ENCODE measurements at regions not wholly inside any gene's neighbourhood (a gene's known extent, or its start where the extent isn't known, plus 50 kb on each side); places are given as distances from the start of the nearest gene placed in this dataset.

GRCh38 chr14:88951370-88951769 is 126.9 kb downstream of the TTC8 start:
- H3K36me3 ChIP-seq: no peaks in the 10 kb centered on the region
- no peaks in the 10 kb centered on the region for H3K4me1 ChIP-seq
- no peaks in the 10 kb centered on the region for H3K9me3 ChIP-seq
- DNase-seq: no peak
- no peak overlapping the region for H3K27ac ChIP-seq
- 72 to 73% methylated on average over 3 of the region's 3 CpGs for whole genome bisulfite sequencing, 2 donors
- no peaks in the 10 kb centered on the region for H3K27me3 ChIP-seq
- H3K4me3 ChIP-seq (replicated peaks in 1 of 3): no peak overlapping the region
- TF ChIP-seq CTCF (IDR thresholded peaks at IDR 0.05): no peak
- TF ChIP-seq POLR2A (IDR thresholded peaks at IDR 0.05): no peak
- intact Hi-C loops (cut with DNase I): no loop called here

GRCh38 chr14:88952901-88953300 is 128.4 kb downstream of the TTC8 start:
- TF ChIP-seq POLR2A (IDR thresholded peaks at IDR 0.05) (no peak), CTCF (IDR thresholded peaks at IDR 0.05) (no peak)
- WGBS, 2 donors: 86 to 87% methylated on average over 7 of the region's 7 CpGs
- no peaks in the 10 kb centered on the region for H3K4me1 ChIP-seq
- no peak overlapping the region for H3K4me3 ChIP-seq (replicated peaks in 1 of 3)
- H3K27me3 ChIP-seq: no peaks in the 10 kb centered on the region
- no peak overlapping the region for H3K27ac ChIP-seq
- no peaks in the 10 kb centered on the region for H3K9me3 ChIP-seq
- no peak for DNase-seq
- intact Hi-C loops (cut with DNase I): no loop called here
- no peaks in the 10 kb centered on the region for H3K36me3 ChIP-seq

GRCh38 chr14:88955455-88955854 is 131.0 kb downstream of the TTC8 start:
- WGBS, 2 donors: 49 to 64% methylated on average over 2 of the region's 2 CpGs

GRCh38 chr14:88960496-88960895 is 136.0 kb downstream of the TTC8 start:
- no peak for DNase-seq
- H3K27me3 ChIP-seq: no peaks in the 10 kb centered on the region
- no peaks in the 10 kb centered on the region for H3K4me1 ChIP-seq
- no peaks in the 10 kb centered on the region for H3K36me3 ChIP-seq
- 76 to 87% methylated on average over 5 of the region's 5 CpGs for WGBS, 2 donors
- H3K4me3 ChIP-seq (replicated peaks in 1 of 3): no peak overlapping the region
- intact Hi-C loops (cut with DNase I): no loop called here
- no peak overlapping the region for H3K27ac ChIP-seq
- H3K9me3 ChIP-seq: no peaks in the 10 kb centered on the region
- TF ChIP-seq CTCF (IDR thresholded peaks at IDR 0.05) (no peak), POLR2A (IDR thresholded peaks at IDR 0.05) (no peak)

More at GRCh38 chr14:88955455-88955854, 131.0 kb downstream of the TTC8 start:
- DNase-seq: no peak
- intact Hi-C loops (cut with DNase I): no loop called here
- Histone ChIP-seq H3K36me3 (no peaks in the 10 kb centered on the region), H3K27me3 (no peaks in the 10 kb centered on the region), H3K4me3 (replicated peaks in 1 of 3) (no peak overlapping the region), H3K9me3 (no peaks in the 10 kb centered on the region), H3K4me1 (no peaks in the 10 kb centered on the region), H3K27ac (no peak overlapping the region)
- no peak for TF ChIP-seq CTCF (IDR thresholded peaks at IDR 0.05)
- no peak for TF ChIP-seq POLR2A (IDR thresholded peaks at IDR 0.05)

- H3K4me3 ChIP-seq (replicated peaks in 1 of 3): no peak overlapping the region
- intact Hi-C loops (cut with DNase I): no loop called here
- H3K9me3 ChIP-seq: no peaks in the 10 kb centered on the region
- no peak for DNase-seq
- WGBS, 2 donors: 85 to 90% methylated on average over 3 of the region's 3 CpGs
- H3K4me1 ChIP-seq: no peaks in the 10 kb centered on the region
- no peaks in the 10 kb centered on the region for H3K27me3 ChIP-seq
- no peaks in the 10 kb centered on the region for H3K36me3 ChIP-seq
- H3K27ac ChIP-seq: no peak overlapping the region
- TF ChIP-seq POLR2A (IDR thresholded peaks at IDR 0.05) (no peak), CTCF (IDR thresholded peaks at IDR 0.05) (no peak)
Measured at GRCh38 chr14:88961214-88961613, 136.8 kb downstream of the TTC8 start.
